ENCODE measurements at regions not wholly inside any gene's neighbourhood (a gene's known extent, or its start where the extent isn't known, plus 50 kb on each side); places are given as distances from the start of the nearest gene placed in this dataset.

- DNase-seq (ENCODE audit: low read depth) = no peak
Measured at GRCh38 chr2:60051991-60052390, 501.5 kb downstream of the BCL11A start.

GRCh38 chr2:60047944-60048525 lies 505.4 kb downstream of the BCL11A start:
- no peak for DNase-seq (ENCODE audit: low read depth)

GRCh38 chr2:60047347-60047746 lies 506.1 kb downstream of the BCL11A start:
- no peak for DNase-seq (ENCODE audit: low read depth)

- DNase-seq (ENCODE audit: low read depth) = no peak
Measured at GRCh38 chr2:60046529-60046928, 506.9 kb downstream of the BCL11A start.

- no peak for DNase-seq (ENCODE audit: low read depth)
Measured at GRCh38 chr2:60045456-60045855, 508.0 kb downstream of the BCL11A start.

GRCh38 chr2:60044484-60044883 lies 509.0 kb downstream of the BCL11A start:
- DNase-seq (ENCODE audit: low read depth) = no peak

GRCh38 chr2:60042023-60042422 lies 511.4 kb downstream of the BCL11A start:
- no peak for DNase-seq (ENCODE audit: low read depth)

- no peak for DNase-seq (ENCODE audit: low read depth)
Measured at GRCh38 chr2:60033325-60033724, 520.1 kb downstream of the BCL11A start.

- no peak for DNase-seq (ENCODE audit: low read depth)
Measured at GRCh38 chr2:60029566-60029883, 523.9 kb downstream of the BCL11A start.

- DNase-seq (ENCODE audit: low read depth) = no peak
Measured at GRCh38 chr2:60028849-60029565, 524.4 kb downstream of the BCL11A start.

- DNase-seq (ENCODE audit: low read depth) = no peak
Measured at GRCh38 chr2:60025496-60025895, 528.0 kb downstream of the BCL11A start.

- DNase-seq (ENCODE audit: low read depth) = no peak
Measured at GRCh38 chr2:60023256-60023985, 530.0 kb downstream of the BCL11A start.

GRCh38 chr2:60007671-60008070 lies 545.8 kb downstream of the BCL11A start:
- DNase-seq (ENCODE audit: low read depth) = no peak

GRCh38 chr2:60003076-60003475 lies 550.4 kb downstream of the BCL11A start:
- DNase-seq (ENCODE audit: low read depth) = no peak

- no peak for DNase-seq (ENCODE audit: low read depth)
Measured at GRCh38 chr2:60002183-60002867, 551.1 kb downstream of the BCL11A start.

- no peak for DNase-seq (ENCODE audit: low read depth)
Measured at GRCh38 chr2:60000686-60001085, 552.8 kb downstream of the BCL11A start.

GRCh38 chr2:59998324-59998723 lies 555.1 kb downstream of the BCL11A start:
- DNase-seq (ENCODE audit: low read depth) = no peak

GRCh38 chr2:59997371-59997770 lies 556.1 kb downstream of the BCL11A start:
- DNase-seq (ENCODE audit: low read depth) = no peak

GRCh38 chr2:59996855-59997254 lies 556.6 kb downstream of the BCL11A start:
- no peak for DNase-seq (ENCODE audit: low read depth)

- no peak for DNase-seq (ENCODE audit: low read depth)
Measured at GRCh38 chr2:59993726-59994125, 559.7 kb downstream of the BCL11A start.

- no peak for DNase-seq (ENCODE audit: low read depth)
Measured at GRCh38 chr2:59988341-59988740, 565.1 kb downstream of the BCL11A start.

GRCh38 chr2:59986511-59986910 lies 566.9 kb downstream of the BCL11A start:
- no peak for DNase-seq (ENCODE audit: low read depth)

- DNase-seq (ENCODE audit: low read depth) = no peak
Measured at GRCh38 chr2:59985923-59986322, 567.5 kb downstream of the BCL11A start.
